Frontal cortex (tissue), 3 donors: ENCODE measurements at regions not wholly inside any gene's neighbourhood (a gene's known extent, or its start where the extent isn't known, plus 50 kb on each side); places are given as distances from the start of the nearest gene placed in this dataset.

Experiments
- DNase-seq, 2 donors: peaks; one replicate each; pipeline ENCODE4 v3.0.0; 2012; ENCODE audit warnings: low spot score in 2 of 2
- FAIRE-seq: peaks from 2 replicates; lab custom pipeline; 2012; peaks lifted over from hg19 to GRCh38; lab: Jason Lieb, UNC
- donor health status: control.
- donor health status: control.
- donor health status: control.

DNA sequence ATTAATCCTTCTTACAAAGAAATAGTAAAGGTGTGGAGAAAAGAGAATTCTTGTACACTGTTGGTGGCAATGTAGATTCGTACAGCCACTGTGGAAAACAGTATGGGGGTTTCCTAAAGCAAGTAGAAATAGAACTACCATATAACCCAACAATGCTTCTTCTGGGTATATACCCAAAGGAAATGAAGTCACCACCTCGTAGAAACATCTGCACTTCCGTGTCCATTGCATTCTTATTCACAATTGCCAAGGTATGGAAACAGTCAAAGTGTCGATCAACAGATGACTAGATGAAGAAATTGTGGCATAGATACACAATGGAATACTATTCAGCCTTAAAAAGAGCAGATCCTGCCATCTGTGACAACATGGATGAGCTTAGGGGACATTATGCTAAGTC is 93.4 kb upstream of the TGIF1 start:
- FAIRE-seq (no peak), DNase-seq (no peak)

DNA sequence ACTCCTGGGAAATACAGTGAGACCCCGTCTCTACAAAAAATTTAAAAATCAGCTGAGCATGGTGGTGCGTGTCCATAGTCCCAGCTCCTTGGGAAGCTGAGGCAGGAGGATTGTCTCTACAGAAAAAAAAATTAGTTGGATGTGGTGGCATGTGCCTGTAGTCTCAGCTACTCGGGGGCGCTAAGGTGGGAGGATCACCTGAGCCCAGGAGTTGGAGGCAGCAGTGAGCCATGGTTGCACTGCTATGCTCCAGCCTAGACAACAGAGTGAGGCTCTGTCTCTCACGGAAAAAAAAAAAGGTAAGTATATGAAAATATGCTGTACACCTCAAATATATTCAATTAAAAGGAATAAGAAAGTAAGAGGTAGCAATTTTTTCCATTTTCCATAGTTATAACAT is 92.5 kb upstream of the TGIF1 start:
- FAIRE-seq (no peak), DNase-seq (no peak)

DNA sequence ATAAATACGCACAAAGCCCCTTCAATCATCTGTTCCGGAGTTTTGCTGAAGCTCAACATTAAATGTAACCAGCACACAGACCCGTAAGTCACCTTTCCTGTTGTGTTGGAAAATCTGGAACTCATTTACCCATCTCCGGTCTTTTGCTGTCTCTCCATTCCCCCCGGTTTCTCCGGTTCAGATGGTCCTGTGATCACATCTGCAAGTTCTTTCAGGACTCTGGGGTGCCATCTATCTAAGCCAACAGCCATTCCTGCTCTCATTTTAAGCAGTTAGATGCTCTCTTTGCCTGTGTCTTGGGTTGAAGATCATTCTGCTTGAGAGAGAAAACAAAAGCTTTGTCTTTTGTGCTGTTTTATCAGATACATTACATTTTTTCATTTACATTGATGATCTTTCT is 91.7 kb upstream of the TGIF1 start:
- FAIRE-seq: no peak

DNA sequence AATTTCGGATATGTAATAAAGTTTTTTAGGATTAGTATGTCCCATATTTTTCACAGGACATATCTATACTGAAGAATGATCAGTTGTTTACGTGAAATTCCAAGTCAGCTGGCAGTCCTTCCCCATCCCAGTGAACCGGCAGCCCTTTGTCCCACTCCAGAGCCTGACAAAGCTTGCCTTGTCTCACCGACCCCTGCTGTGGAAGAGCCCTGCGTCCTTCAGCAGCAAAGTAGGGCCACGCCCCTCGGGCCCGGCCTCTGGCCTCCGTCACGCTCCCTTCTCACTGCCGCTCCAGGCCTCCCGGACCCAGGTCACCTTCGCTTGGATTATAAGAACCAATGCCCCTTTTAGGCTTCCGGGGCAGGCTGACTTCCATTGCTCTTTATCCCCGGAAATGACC is 89.8 kb upstream of the TGIF1 start:
- FAIRE-seq: no peak
- DNase-seq: peak; percentile 21 to 24

More for the DNA sequence above, 91.7 kb upstream of the TGIF1 start:
- no peak for DNase-seq

DNA sequence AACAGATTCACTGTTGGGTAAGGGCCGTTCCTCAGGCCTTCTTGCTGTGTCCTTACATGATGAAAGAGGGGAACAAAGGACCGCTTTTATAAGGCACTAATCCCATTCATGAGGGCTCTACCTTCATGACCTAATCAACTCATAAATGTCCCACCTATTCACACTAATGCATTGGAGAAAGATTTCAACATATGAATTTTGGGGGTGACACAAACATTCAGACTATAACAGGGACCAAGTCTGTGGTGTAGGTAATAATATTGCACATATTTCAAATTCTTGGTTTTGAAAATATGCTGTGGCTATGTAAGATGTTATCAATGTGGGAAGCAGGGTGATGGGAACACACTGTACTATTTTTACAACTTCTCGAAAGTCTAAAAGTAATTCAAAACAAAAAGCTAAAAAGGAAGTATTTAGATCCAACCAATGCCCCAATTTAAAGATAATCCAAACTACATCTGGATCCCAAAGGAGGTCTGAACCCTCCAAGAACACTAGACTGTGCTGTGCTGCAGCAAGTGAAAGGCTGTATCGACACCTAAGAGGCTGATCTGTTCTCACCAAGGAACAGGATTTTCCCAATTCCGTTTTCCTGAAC is 82.4 kb upstream of the TGIF1 start:
- no peak for DNase-seq
- no peak for FAIRE-seq

DNA sequence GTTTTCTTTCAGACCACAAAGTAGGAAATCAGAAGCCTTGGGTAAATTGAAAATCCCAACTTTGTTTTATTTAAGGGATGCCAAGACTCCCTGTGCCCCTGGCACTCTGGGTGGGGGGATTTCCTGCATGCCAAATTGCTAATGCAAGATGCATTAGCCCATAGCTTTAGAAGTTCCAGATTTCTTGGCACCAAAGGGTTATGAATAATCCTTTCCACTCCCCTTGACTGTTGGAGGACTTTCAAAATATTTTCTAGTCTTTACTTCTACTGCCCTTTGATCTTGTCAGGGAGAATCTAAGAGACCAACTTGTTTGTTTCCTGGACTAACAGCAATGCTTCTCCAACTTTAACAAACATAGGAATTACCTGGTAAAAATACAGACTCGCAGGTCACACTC is 81.8 kb upstream of the TGIF1 start:
- DNase-seq (no peak), FAIRE-seq (no peak)

DNA sequence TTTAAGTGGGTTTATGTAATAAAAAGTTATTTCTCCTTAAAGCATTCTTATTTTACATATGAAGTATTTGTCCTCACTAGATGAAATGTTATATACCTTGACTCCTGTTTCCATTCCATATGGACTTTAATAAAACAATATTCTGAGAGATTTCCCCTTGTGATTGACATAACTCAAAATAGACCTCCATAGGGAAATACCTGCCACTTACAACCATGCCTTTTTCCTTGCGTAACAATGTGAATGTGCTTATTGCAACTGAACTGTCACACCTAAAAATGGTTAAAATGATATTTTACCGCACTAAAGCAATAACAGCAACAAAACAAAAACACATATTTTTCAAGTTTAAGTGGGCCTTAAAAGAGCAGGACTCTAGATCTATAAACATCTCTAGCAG is 70.3 kb upstream of the TGIF1 start:
- DNase-seq (no peak), FAIRE-seq (no peak)

DNA sequence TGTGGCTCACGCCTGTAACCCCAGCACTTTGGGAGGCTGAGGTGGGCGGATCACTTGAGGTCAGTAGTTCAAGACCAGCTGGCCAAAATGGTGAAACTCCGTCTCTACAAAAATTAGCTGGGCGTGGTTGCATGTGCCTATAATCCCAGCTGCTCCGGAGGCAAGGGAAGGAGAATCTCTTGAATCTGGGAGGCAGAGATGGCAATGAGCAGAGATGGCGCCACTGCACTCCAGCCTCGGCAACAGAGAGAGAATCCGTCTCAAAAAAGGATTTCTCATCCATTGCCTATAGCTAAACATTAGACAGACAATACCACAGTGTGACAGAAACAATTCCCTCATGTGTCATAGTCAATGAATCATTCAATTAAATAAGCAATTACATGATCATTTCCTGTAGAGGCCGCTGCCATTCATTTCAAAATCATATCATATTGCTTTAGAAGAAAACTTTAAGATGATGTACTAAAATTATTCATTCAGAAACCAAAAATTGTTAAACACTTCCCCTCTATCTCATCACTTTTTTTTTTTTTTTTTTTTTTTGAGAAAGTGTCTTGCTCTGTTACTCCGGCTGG is 69.5 kb upstream of the TGIF1 start:
- no peak for DNase-seq
- FAIRE-seq: no peak

DNA sequence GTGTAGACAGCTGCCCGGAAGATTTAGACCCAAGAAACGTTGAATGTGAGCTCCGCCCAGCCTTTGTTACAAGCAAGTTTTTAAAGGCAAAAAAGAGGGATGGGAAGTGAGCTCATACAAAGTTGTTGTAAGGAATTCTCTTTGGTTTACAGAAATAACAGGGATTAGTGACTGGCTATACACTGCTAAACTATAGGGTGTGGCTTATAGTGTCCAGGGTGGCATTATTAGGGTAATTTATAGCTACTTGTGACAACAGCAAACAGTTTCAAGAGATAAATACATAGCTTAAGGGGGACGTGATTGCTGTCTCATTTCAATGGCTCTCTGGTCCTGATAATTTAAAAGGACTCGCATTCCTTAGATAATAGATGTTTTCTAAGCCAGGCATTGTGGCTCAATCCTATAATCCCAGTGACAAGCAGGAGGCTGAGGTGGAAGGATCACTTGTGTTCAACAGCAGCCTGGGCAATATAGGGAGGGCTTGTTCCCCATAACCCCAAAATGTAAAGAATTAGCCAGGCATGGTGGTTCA is 66.5 kb upstream of the TGIF1 start:
- no peak for FAIRE-seq

DNA sequence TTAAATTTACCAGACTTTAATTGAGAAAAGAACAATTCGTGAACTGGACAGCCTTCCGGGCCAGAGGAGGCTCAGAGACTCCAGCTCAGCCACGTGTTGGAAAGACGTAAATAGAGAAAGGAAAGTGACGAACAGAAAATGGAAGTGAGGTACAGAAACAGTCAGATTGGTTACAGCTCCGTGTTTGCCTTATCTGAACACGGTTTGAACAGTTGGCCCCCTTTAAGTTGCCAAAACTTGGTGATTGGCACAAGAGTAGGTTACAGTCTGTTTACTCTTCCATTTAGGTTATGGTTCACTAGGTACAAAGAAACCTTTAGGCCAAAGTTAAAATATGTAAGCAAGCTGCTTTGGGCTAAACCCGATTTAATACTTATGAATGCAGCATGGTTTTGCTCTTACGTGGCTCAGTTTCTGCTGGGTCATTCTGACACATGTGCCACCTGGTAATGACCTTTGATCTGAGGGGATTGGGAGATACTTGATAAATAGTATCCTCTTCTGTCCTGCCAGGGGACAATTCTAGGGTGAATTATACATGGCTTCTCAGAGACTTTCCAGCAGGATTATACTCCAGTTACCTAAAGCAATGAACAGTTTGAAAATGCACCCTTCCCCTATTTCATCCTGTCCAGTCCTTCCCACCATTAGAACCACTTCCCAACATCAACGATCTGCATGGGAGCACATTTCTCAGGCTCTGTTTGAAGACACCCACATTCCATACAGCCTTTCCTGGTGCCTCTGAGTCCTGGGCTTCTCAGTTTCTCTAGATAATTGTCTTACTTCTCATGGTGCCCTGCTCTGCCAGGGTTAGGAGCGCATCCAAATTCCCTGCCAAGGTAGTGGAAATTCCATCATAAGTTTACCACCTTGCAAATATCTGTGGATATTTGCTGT is 65.1 kb upstream of the TGIF1 start:
- DNase-seq: no peak
- FAIRE-seq: no peak

More for the DNA sequence above, 66.5 kb upstream of the TGIF1 start:
- DNase-seq: no peak

DNA sequence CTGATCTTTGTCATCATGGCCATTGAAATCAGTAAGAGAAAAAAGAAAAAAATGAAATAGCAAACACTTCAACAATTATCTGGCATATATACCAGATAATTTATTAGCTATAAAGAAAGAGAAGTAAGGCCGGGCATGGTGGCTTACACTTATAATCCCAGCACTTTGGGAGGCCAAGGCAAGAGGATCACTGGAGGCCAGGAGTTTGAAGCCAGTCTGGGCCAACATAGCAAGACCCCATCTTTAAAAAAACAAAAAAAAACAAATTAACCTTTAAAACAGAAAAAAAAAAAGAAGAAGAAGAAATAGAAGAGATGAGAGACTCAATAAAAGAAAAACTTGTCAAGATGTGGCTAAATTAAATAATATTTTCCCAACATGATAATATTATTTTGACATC is 61.6 kb upstream of the TGIF1 start:
- no peak for DNase-seq
- no peak for FAIRE-seq

DNA sequence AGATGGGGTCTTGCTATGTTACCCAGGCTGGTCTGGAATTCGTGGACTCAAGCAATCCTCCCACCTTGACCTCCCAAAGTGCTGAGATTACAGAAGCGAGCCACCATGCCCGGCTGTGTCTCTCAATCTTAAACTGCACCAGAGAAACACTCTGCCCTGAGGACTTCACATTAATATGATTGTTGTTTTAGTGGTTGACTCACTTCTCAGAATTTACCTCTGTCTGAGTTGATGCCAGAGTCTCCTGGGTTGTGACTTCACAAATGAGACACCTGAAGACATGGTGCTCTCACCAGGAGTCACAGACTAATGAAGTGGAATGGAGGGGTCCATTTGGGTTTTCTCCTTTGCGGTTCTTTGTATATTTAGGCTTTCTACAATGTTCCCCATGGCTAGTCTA is 61.0 kb upstream of the TGIF1 start:
- FAIRE-seq (no peak), DNase-seq (no peak)

DNA sequence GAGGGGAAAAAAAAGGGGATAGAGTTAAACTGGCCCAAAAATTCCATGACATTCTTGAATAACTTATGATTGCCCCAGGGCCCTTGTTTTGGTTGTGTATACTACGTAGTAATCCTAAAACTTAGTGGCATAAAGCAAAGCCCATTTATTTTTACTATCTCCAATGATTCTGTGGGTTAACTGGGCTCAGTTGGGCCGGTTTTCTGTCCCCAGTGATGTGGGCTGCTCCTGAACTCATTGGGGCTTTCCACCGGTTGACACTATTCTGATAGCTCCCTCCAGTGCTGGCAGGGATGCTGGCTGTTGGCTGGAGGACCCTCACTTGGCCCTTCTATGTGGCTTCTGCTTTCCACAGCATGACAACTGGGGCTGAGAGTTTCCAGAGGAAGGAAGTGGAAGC is 60.0 kb upstream of the TGIF1 start:
- FAIRE-seq: no peak
- DNase-seq: no peak

DNA sequence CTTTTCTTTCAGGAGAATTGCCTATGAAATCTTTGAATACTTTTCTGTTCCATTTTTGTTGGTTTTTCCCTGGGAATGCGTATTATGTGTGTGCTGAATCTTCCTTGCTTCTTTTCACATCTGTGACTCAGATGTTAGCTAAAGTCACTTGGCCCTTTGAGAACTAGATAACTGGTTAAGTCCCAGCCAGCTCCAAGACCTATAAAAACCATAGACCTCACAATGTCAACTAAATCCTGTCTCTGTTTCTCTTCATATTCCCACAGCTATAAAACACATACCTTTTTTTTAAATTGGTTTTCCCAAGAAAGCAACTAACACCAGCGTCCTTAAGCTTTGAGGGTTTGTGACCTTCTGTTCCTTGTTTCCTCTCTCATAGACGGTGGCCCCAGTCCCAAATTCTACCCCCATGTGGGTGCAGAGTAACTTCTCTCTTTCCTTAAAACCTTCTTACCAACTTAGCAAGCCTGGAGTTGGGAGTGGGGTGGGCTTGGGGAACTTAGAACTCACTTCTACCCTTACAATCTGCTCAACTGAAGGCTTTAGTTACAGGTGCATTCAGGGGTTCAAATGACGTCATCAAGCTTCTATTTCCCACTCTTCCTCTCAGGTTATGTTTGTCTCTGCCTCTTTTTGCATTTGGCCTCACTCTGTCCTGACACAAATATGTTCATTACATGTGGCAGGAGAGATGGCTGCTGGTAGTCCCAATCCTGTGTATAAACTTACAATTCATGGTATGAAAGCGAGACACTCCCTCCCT is 58.1 kb upstream of the TGIF1 start:
- no peak for FAIRE-seq

DNA sequence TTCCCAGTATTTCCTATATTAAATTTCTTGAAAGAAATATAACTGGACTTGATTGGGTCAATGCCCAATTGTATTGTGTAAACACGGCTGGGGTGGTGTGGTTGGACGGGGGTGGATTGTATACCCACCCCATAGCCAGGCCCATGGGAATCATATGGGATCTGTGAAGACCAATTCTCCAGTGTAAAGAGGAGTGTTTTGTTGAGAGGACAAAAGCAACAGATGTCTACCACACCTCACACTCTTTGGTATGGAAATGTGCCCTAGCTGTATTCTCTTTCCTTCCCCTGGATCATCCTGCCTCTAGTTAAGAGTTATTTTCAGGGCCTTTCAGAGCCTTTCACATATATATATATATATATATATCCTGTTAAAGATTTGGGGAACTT is 57.5 kb upstream of the TGIF1 start:
- FAIRE-seq (no peak), DNase-seq (no peak)

More for the DNA sequence above, 58.1 kb upstream of the TGIF1 start:
- DNase-seq: no peak

DNA sequence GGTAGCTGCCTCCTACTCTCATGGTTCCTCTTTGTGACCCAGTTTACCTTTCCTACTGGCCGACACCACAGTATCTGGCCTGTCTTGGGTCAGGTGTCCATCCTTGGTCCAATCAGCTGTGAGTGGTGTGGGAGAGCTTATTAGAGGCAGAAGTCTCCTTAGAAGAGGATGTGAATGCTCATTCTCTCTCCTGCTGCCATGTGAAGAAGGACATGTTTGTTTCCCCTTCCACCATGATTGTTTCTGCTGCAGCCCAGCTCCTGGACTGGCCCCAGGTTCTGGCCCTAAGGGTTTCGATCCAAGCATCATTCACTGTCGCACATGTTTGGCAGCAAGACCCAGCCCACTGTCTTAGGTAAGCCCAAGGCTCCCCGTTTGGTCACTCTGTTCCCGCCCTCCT is 55.3 kb upstream of the TGIF1 start:
- FAIRE-seq: no peak
- DNase-seq: no peak

DNA sequence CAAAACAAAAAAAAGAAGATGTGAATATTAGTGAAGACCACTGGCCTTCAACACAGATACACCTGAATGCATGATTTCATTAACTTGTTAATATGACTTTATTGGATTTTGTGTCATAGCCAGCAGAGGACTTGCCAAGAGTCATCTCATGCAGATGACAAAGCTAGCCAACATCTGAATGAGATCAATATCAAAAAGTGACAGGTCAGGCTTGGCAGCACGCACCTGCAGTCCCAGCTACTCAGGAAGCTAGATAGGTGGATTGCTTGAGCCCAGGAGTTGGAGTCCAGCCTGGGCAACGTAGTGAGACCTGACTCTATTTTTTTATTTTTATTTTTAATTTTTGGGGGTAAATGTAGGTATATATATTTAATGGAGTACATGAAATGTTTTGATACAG is 54.5 kb upstream of the TGIF1 start:
- FAIRE-seq: no peak

DNA sequence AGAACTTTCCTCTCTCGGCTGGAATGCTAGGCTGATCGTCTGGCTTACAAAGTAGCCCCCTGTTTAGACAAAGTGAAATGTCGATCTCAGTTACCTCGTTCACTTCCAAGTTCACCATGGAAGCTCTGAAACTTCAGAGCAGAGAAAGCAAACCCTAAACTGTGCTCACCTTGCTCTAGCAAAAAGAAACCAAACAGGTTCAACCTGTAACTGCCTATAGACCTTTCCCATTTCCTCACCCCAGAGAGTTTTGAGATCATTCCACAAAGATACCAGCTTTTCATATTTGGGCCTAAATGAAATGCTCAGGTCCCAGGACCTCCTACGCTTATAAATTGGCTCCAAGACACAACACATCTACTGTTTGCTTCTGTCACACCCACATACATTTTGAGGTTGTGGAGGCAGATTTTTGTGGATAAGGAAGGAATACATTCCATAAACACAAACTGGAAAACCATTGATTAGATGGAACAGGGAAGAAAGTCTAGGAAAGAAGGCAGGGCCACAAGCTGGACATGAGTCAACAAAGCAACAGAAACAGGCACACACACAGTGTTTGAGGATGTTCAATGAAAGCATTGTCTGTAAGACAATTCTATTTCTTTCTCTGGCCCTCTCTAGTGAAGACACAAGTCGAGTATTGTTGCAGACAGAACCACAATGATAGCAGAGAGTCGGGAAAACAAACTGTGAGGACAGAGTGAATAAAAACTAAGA is 52.8 kb upstream of the TGIF1 start:
- DNase-seq (peak; percentile 27 to 55), FAIRE-seq (peak; percentile 97)

More for the DNA sequence above, 54.5 kb upstream of the TGIF1 start:
- no peak for DNase-seq

DNA sequence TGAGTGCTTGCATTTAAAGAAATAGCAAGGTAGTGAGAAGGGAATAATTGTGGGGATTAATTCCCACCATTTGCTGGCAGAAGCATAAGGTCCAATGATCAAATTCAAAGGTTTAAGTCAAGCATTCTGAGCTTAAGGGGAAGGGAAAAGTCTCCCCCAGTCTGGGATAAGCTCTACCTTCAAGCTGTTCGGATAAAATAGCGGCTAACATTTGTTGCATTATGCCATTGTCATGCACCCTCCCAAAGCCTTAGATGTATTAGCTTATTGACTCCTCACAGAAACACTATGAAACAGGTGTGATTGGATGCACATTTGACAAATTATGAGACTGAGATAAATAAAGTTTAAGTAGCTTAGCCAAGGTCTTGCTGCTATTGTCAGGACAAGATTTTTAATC is 52.2 kb upstream of the TGIF1 start:
- DNase-seq (no peak), FAIRE-seq (no peak)
